ENCODE measurements at regions not wholly inside any gene's neighbourhood (a gene's known extent, or its start where the extent isn't known, plus 50 kb on each side); places are given as distances from the start of the nearest gene placed in this dataset.

DNA sequence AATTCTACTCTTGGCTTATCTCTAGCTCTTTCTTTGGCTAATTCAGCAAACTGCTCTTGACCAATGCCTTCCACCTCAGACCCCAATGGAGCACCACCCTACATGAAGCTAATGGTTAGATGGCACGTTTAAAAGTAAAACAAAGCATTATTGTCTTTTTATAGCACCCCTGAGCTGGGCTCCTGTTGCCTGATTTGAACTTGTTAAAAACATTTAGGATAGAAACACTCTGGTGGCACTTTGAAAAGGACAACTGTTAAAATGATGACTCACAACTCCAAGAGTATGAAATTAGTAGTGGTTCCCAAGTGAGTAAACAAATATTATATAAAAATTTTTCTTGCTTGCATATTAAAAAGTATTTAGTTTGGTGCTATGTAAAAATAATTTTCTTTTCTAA lies 299.6 kb upstream of the DCN start:
- TF ChIP-seq, protein P1, sequence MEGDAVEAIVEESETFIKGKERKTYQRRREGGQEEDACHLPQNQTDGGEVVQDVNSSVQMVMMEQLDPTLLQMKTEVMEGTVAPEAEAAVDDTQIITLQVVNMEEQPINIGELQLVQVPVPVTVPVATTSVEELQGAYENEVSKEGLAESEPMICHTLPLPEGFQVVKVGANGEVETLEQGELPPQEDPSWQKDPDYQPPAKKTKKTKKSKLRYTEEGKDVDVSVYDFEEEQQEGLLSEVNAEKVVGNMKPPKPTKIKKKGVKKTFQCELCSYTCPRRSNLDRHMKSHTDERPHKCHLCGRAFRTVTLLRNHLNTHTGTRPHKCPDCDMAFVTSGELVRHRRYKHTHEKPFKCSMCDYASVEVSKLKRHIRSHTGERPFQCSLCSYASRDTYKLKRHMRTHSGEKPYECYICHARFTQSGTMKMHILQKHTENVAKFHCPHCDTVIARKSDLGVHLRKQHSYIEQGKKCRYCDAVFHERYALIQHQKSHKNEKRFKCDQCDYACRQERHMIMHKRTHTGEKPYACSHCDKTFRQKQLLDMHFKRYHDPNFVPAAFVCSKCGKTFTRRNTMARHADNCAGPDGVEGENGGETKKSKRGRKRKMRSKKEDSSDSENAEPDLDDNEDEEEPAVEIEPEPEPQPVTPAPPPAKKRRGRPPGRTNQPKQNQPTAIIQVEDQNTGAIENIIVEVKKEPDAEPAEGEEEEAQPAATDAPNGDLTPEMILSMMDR (IDR thresholded peaks at IDR 0.05), result no peak
- no peak for TF ChIP-seq POLR2A (IDR thresholded peaks at IDR 0.05)
